ENCODE measurements at regions not wholly inside any gene's neighbourhood (a gene's known extent, or its start where the extent isn't known, plus 50 kb on each side); places are given as distances from the start of the nearest gene placed in this dataset.
"Not testable (repeated sequence)": the region's sequence is repeated elsewhere in the genome, so short reads cannot be mapped to it uniquely, and the experiment has no call there.

DNA sequence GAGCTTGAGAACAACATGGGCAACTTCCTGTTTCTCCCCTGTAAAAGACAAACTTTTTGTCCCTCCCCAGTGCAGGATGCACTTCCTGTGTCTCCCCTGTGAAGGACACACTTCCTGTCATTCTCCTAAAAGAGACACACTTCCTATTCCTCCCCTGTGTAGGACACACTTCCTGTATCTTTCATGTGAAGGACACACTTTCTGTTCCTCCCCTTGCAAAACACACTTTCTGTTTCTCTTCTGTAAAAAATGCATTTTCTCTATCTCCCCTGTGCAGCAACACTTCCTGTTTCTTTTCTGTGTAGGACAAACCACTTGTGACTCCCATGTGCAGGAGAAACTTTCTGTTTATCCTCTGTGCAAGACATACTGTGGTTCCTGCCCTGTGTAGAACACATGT is 488.6 kb upstream of the USP9Y start:
- DNase-seq = no peak

DNA sequence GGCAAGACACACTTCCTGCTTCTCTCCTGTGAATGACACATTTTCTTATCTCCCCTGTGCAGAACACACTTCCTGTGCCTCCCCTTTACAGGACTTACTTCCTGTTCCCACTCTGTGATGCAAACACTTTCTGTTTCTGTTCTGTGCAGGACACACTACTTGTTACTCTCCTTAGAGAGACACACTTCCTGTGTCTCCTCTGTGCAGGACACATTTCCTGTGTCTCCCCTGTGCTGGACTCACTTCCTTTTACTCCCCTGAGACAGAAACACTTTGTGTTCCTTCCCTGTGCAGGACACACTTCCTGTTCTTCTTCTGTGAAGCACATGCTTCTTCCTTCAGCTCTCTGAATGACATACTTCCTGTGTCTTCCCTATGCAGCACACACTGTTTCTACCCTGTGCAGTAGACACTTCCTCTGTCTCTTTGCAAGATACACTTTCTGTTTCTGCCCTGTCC is 485.4 kb upstream of the USP9Y start:
- no peak for DNase-seq

GRCh38 chrY:12230921-12231320 is 470.1 kb upstream of the USP9Y start:
- no peak for DNase-seq

GRCh38 chrY:12236399-12236798 is 464.6 kb upstream of the USP9Y start:
- no peak for DNase-seq

- not testable (repeated sequence) for DNase-seq
Observed at GRCh38 chrY:12240326-12240725, 460.7 kb upstream of the USP9Y start.

DNA sequence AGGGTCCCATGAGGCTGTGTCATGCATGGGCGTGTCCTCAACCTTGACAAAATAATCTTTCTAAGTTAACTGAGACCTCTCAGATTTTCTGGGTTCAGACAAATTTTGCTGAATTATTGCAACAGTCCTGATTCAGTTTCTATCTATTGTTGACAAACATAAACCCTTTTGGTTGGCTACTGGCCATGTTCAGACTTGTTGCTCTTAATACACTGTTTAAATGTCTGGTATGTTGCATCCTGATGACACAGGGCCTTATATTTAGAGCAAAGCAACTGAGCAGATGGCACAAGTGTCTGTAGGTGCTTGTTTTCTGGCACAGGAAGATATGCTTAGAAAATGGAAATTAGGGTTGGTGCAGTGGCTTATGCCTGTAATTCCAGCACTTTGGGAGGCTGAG is 456.9 kb upstream of the USP9Y start:
- no peak for DNase-seq

DNA sequence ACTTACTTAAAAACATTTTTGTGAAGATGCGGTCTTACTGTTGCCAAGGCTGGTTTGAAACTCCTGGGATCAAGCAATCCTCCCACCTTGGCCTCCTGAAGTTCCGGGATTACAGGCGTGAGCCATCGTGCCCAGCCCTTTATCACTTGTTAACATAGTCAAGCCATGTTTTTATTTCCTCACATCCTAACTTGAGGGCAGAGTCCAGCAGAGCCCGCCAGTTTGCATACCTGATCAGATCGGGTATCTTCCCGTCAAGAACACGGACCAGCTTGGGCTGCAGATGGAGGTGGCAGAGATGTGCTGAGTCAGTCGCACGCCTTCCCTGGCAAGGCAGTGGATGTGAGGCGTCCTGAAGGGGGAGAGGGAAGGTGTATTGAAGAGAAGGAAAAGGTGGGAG is 447.3 kb upstream of the USP9Y start:
- DNase-seq = no peak

- no peak for DNase-seq
Observed at GRCh38 chrY:12271162-12271561, 429.9 kb upstream of the USP9Y start.

GRCh38 chrY:12285608-12286007 is 415.4 kb upstream of the USP9Y start:
- DNase-seq = no peak

GRCh38 chrY:12288919-12289318 is 412.1 kb upstream of the USP9Y start:
- DNase-seq = no peak

- DNase-seq = no peak
Observed at GRCh38 chrY:12289415-12289814, 411.6 kb upstream of the USP9Y start.

- DNase-seq = no peak
Observed at GRCh38 chrY:12292542-12292941, 408.5 kb upstream of the USP9Y start.

DNA sequence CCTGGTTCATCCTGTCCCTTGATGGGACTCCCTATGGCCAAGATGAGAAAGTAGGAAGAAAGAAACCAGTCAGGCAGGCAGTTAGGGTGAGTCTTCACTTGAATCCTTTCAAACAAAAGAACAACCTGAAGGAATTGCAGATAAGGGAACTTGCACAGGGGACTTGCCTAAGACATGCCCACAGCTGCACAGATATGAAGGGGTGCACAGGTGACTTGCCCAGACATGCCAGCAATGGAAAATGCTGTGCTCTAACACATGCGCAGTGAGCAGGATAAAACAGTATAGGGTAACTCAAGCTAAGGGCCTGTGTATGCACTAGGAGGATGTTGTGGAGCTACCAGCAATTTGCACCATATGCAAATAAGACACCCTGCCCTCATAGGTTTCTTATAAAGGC is 404.6 kb upstream of the USP9Y start:
- no peak for DNase-seq

- not testable (repeated sequence) for DNase-seq
Observed at GRCh38 chrY:12299796-12300195, 401.2 kb upstream of the USP9Y start.

GRCh38 chrY:12303464-12303863 is 397.6 kb upstream of the USP9Y start:
- DNase-seq = no peak

DNA sequence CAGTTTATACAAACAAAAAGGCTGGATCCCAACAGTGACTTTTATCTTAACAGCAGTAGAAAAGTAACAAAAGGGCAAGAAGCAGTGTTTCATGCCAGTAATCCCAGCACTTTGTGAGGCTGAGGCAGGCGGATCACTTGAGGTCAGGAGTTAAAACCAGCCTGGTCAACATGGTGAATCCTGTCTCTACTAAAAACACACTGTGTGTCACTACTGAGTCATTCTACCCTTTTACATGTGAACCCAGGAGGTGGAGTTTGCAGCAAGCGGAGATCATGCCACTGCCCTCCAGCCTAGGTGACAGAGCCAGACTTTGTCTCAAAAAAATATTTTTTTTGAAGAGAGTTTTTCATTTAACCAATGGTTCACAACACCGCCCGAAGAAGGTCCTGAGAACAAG is 395.6 kb upstream of the USP9Y start:
- DNase-seq = no peak

GRCh38 chrY:12309212-12309611 is 391.8 kb upstream of the USP9Y start:
- peak in 1 of 2 donors; percentile 1 for DNase-seq

DNA sequence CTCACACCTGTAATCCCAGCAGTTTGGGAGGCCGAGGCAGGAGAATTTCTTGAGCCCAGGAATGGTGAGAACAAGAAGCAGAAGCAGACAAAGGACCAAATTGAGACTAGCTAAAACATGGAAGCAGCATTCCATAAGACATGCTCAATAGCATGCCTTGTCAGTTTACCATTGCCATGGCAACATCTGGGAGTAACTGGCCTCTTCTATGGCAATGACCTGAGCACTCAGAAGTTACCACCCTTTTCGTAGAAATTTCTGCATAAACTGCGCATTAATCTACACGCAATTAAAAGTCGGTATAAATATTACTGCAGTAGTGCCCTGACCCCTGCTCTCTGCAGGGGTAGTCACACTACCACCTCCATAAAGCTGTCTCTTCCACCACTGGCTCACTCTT is 390.2 kb upstream of the USP9Y start:
- no peak for DNase-seq

DNA sequence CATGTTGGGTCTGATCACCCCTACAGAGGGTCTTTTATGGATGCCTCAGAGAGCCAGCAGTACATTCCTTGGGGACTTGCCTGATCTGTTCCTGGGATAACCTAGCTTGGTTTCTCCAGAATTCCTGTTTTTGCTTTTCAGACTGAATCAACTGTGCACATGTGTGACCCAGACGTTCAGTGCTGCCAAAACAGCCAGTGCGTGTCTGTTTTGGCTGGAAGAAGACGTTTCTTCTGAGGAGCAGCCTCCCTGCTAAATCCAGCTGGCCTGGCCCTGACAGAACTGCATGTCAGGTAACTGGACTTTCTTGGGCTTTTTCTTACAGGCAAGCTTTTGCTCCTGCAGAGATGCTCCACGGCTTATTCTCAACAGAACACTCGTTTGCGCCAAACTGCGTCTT is 373.3 kb upstream of the USP9Y start:
- DNase-seq = no peak

GRCh38 chrY:12331917-12332316 is 369.1 kb upstream of the USP9Y start:
- DNase-seq = not testable (repeated sequence)

DNA sequence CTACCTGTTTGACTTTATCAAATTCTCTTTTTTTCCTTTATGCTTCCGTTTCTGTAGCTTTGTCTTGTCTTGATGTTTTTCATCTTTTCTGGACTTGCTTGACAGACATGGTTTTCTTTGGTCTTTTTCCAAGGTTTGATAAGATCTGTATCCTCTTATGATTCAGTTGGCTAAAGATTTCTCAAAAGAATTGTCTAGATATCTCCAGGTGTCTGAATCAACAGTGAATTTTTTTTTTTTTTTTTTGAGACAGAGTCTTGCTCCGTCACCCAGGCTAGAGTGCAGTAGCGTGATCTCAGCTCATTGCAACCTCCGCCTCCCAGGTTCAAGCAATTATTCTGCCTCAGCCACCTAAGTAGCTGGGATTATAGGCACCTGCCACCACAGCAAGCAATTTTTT is 357.8 kb upstream of the USP9Y start:
- DNase-seq = no peak

- DNase-seq = no peak
Observed at GRCh38 chrY:12348181-12348580, 352.9 kb upstream of the USP9Y start.

GRCh38 chrY:12357204-12357603 is 343.8 kb upstream of the USP9Y start:
- DNase-seq = no peak

DNA sequence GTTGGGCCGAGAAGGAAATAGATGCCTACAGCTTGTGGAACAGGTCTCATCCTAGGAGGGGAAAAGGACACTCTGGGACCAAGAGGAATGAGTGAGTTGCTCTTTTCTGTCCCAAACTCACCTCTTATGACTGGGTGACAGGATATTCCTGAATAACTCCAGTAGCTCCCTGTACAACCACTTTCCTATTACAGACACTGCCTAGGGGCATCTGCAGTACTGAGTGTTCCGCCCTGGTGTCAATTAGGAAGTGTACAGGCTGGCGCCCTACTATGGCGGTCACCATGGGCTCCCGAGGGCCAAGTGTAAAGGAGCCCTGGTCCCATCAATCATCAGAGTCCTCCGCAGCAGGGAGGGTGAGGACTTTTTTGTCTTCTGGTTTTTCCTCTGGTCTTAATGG is 343.4 kb upstream of the USP9Y start:
- DNase-seq = no peak

DNA sequence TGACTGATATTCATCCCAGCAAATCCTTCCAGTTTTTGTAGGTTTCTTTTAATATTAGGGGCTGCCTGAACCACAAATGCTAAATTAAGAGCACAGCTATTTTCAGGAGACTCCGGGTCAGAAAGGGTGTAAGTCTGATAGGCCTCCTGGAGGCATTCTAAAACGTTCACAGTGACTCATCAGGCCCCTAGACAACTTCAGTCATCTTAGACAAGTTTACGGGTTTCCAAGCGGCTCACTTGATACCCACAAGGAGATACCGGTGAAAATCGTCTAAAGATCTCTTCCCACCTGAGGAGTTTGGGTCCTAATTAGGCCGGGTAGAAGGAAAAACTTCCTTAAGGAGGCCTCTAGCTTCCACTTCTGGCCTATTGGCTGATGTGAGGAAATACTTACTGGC is 342.7 kb upstream of the USP9Y start:
- DNase-seq = no peak

DNA sequence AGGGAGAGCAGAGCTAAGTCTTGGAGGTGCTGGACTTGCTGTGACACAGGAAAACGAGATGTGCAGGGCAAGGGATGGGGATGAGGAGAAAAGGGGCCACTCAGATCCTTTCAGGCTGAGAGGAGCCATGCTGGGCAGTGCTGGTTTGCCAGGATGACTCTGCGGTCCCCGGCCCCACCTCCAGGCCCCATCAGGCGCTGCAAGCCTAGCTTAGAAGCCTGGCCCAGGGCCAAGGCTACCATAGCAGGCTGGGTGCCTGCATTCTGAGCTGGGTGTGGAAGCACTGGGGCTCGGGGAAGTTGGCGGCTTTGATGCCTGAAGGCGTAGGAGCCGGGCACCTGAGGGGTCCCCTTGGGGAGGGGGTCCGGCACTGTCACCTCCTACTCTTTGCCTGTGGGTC is 341.2 kb upstream of the USP9Y start:
- DNase-seq = no peak

All from stimulated activated CD4-positive, alpha-beta T cell treated with anti-CD3 and anti-CD28 coated beads, Interleukin-2, amount 100 ng/mL, for 48 hours (primary cell).